ENCODE measurements at regions not wholly inside any gene's neighbourhood (a gene's known extent, or its start where the extent isn't known, plus 50 kb on each side); places are given as distances from the start of the nearest gene placed in this dataset.

DNA sequence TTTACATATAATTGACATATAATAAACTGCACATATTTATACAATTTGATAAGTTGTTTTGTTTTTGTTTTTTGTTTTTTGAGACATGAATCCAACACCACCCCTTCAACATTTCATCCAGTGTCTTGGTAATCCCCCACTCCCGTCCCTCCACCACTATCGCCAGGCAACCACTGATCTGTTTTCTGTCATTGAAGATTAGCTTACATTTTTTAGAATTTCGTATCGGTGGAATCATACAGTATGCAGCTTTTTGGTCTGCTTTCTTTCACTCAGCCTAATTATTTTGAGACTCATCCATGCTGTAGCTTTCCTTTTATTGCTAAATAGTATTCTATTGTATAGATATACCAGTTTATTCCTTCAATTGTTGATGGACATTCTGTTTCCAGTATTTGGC lies 94.1 kb upstream of the FRY start:
- H3K36me3 ChIP-seq (ENCODE audit: control insufficient read depth in 3 of 3, insufficient read depth in 3 of 3, low read length in 3 of 3): no peaks in the 10 kb centered on the region
- no peak overlapping the region for H3K27ac ChIP-seq (ENCODE audit: low read depth, low read length)
- H3K4me3 ChIP-seq (ENCODE audit: low read length in 3 of 3): no peak overlapping the region
- H3K9ac ChIP-seq (ENCODE audit: low read depth in 1 of 3, low read length in 3 of 3): no peak overlapping the region
- no peaks in the 10 kb centered on the region for H3K9me3 ChIP-seq (ENCODE audit: control insufficient read depth in 3 of 3, low read length in 3 of 3)
- no peaks in the 10 kb centered on the region for H3K4me1 ChIP-seq (ENCODE audit: control insufficient read depth in 3 of 3, insufficient read depth in 3 of 3, low read length in 3 of 3)
- H3K27me3 ChIP-seq (ENCODE audit: control insufficient read depth in 3 of 3, insufficient read depth in 3 of 3, low read length in 3 of 3): no peaks in the 10 kb centered on the region

DNA sequence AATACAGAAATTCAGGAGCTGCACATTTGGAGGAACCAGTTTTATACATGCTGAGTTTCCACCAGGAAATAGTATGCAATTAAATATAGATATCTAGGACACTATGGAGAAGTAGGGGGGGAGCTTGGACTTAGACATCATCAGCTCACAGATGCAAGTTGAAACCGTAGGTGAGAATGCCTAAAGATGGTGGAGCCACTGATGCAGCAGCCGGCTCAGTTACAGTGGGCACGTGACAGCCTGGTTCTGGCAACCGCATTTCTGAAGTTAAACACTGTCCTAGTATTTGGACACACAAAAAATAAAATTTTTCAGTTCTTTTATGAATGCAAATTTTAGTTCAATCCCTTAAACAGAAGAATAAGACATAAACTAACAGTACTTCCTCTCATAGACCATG lies 91.5 kb upstream of the FRY start:
- Histone ChIP-seq H3K9ac (ENCODE audit: low read depth in 1 of 3, low read length in 3 of 3) (no peak overlapping the region), H3K27me3 (ENCODE audit: control insufficient read depth in 3 of 3, insufficient read depth in 3 of 3, low read length in 3 of 3) (no peaks in the 10 kb centered on the region), H3K4me3 (ENCODE audit: low read length in 3 of 3) (no peak overlapping the region), H3K36me3 (ENCODE audit: control insufficient read depth in 3 of 3, insufficient read depth in 3 of 3, low read length in 3 of 3) (no peaks in the 10 kb centered on the region), H3K4me1 (ENCODE audit: control insufficient read depth in 3 of 3, insufficient read depth in 3 of 3, low read length in 3 of 3) (peaks cover 4 to 6% (median 6%) of the 10 kb centered on the region in 3 donors), H3K27ac (ENCODE audit: low read depth, low read length) (no peak overlapping the region), H3K9me3 (ENCODE audit: control insufficient read depth in 3 of 3, low read length in 3 of 3) (no peaks in the 10 kb centered on the region)

DNA sequence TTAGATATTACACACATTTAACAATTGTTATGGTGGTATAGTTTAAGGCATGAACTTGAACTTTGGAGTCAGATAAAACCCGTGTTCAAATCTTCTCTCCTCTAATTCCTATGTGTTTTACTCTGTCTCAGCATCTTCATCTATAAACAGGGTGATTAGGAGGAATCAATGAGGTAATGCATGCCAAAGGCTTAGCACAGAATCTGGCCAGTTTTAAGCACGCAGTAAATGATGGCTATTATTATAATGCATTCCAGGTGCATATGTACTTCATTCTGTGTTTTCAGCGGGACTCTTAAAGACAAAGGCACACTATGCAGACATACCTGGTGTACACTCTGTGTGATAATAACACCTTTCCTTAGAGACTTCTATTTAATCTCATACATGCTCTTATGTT lies 88.0 kb upstream of the FRY start:
- Histone ChIP-seq H3K36me3 (ENCODE audit: control insufficient read depth in 3 of 3, insufficient read depth in 3 of 3, low read length in 3 of 3) (no peaks in the 10 kb centered on the region), H3K9ac (ENCODE audit: low read depth in 1 of 3, low read length in 3 of 3) (no peak overlapping the region), H3K27me3 (ENCODE audit: control insufficient read depth in 3 of 3, insufficient read depth in 3 of 3, low read length in 3 of 3) (no peaks in the 10 kb centered on the region), H3K27ac (ENCODE audit: low read depth, low read length) (no peak overlapping the region), H3K4me3 (ENCODE audit: low read length in 3 of 3) (no peak overlapping the region), H3K9me3 (ENCODE audit: control insufficient read depth in 3 of 3, low read length in 3 of 3) (no peaks in the 10 kb centered on the region), H3K4me1 (ENCODE audit: control insufficient read depth in 3 of 3, insufficient read depth in 3 of 3, low read length in 3 of 3) (peaks cover 5 to 18% (median 6%) of the 10 kb centered on the region in 3 donors)

DNA sequence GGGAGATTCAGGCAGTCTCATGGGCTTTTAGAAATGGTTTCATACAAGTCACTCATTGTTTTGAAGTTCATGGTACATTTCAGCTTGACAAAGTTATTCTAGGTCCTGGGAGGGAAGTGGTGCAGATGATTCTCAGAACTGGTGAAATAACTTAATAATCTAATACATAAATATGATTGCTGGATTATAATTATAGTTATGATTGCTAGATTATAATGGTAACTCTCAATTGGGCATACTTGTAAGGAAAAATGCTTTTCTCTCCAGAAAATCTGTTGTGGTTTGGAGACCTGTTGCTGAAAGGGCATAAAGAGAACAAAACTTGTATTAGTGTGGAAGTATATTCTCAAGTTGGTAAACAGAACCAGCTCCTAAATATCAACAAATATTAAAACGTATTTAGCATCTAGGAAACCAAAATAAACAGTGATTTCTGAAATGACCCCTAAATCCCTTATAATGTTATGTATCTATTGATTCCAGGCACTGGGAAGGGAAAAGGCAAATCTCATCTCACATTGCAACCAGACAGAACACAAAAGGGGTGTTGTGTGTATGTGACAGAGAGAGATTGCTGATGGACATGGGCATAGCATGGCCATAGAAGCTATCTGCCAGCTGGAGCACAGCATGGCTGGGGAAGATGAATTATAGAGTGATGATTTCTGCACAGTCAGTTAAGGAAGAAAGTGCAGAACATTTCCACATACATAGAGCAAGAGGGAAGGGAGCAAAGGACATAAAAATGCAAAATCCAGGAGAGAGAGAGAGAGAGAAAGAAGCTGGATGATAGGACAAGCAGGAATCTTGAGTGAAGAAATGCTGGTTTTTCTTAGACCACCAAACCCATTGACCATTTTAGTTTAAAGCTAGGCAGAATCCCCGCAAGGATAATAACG lies 87.1 kb upstream of the FRY start:
- Histone ChIP-seq H3K27me3 (ENCODE audit: control insufficient read depth in 3 of 3, insufficient read depth in 3 of 3, low read length in 3 of 3) (no peaks in the 10 kb centered on the region), H3K9ac (ENCODE audit: low read depth in 1 of 3, low read length in 3 of 3) (peak overlapping the region in 1 of 3 donors; percentile 2), H3K4me1 (ENCODE audit: control insufficient read depth in 3 of 3, insufficient read depth in 3 of 3, low read length in 3 of 3) (peaks cover 5 to 18% (median 6%) of the 10 kb centered on the region in 3 donors), H3K36me3 (ENCODE audit: control insufficient read depth in 3 of 3, insufficient read depth in 3 of 3, low read length in 3 of 3) (no peaks in the 10 kb centered on the region), H3K4me3 (ENCODE audit: low read length in 3 of 3) (peak overlapping the region in 1 of 3 donors; percentile 33), H3K27ac (ENCODE audit: low read depth, low read length) (peak overlapping the region; percentile 33), H3K9me3 (ENCODE audit: control insufficient read depth in 3 of 3, low read length in 3 of 3) (no peaks in the 10 kb centered on the region)

DNA sequence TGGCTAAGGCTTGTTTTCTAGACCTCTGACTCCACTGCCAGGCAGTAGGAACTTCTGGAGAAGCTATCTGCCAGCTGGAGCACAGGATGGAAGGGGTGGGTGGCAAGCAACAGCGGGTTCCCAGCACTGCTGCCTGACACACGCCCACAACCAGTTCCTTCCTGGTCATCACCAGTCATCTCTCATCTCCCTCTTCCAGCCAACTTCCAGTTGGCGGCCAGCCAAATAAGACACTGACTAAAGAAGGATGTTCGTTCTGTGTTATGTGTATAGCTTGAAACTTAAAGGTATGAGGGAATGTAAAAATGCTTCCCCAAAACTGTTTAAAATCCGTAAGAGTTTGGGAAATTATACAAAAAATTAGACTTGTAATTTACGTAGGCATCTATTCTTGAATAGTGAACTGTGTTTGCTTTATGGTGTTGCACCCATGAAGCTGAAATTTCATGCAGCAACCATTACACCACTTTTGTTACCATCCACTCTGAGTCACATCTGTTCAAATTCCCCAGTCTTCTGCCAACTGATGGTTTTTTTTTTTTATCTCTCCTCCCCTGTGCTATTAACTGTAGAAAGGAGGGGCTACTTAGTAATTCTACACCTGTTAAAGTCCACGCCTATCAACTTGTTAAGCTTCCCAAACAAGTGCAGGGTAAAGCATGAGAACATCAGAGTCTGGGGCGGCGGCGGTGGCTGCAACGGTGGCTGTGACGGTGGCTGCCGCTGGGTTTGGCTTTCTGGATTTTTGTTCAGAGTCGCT lies 86.2 kb upstream of the FRY start:
- peak overlapping the region in 1 of 3 donors; percentile 55 for H3K9ac ChIP-seq (ENCODE audit: low read depth in 1 of 3, low read length in 3 of 3)
- H3K4me3 ChIP-seq (ENCODE audit: low read length in 3 of 3): peak overlapping the region in 2 of 3 donors; percentile 19 to 33
- H3K9me3 ChIP-seq (ENCODE audit: control insufficient read depth in 3 of 3, low read length in 3 of 3): no peaks in the 10 kb centered on the region
- H3K36me3 ChIP-seq (ENCODE audit: control insufficient read depth in 3 of 3, insufficient read depth in 3 of 3, low read length in 3 of 3): no peaks in the 10 kb centered on the region
- H3K4me1 ChIP-seq (ENCODE audit: control insufficient read depth in 3 of 3, insufficient read depth in 3 of 3, low read length in 3 of 3): peaks cover 5 to 18% (median 6%) of the 10 kb centered on the region in 3 donors
- peak overlapping the region; percentile 33 for H3K27ac ChIP-seq (ENCODE audit: low read depth, low read length)
- H3K27me3 ChIP-seq (ENCODE audit: control insufficient read depth in 3 of 3, insufficient read depth in 3 of 3, low read length in 3 of 3): no peaks in the 10 kb centered on the region

DNA sequence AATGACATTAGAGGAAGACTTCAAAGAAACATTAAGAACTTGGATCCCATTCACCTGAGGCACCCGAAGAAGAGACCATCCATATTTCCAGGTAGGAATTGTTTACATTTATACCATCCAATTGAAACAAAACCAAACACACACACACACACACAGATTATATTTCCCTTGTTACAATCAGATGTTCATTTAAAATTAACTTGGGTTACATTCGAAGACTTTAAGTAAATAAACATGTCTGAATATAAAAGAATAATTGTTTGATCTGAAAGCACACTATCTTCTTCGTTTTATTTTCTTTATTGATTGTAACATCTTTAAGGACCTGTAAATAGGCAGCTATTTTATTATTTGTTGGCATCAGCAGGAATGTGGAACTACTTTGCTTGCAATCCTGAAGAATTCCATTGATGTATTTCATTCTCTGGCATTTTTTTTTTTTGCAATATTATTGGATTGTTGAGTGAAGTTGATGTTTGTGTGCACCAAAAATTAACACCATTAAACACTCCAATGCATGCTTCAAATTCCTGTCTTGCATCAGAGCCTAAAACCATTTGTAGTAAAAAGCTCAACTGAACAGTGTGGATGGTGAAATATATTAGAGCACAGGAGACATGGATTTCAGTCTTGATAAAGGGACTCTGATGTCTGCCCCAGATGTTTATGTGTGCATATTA lies 85.3 kb upstream of the FRY start:
- Histone ChIP-seq H3K4me1 (ENCODE audit: control insufficient read depth in 3 of 3, insufficient read depth in 3 of 3, low read length in 3 of 3) (peaks cover 6 to 24% (median 8%) of the 10 kb centered on the region in 3 donors), H3K9ac (ENCODE audit: low read depth in 1 of 3, low read length in 3 of 3) (peak overlapping the region in 1 of 3 donors; percentile 55), H3K4me3 (ENCODE audit: low read length in 3 of 3) (peak overlapping the region in 2 of 3 donors; percentile 19 to 33), H3K9me3 (ENCODE audit: control insufficient read depth in 3 of 3, low read length in 3 of 3) (no peaks in the 10 kb centered on the region), H3K27ac (ENCODE audit: low read depth, low read length) (peak overlapping the region; percentile 33), H3K27me3 (ENCODE audit: control insufficient read depth in 3 of 3, insufficient read depth in 3 of 3, low read length in 3 of 3) (no peaks in the 10 kb centered on the region), H3K36me3 (ENCODE audit: control insufficient read depth in 3 of 3, insufficient read depth in 3 of 3, low read length in 3 of 3) (no peaks in the 10 kb centered on the region)

DNA sequence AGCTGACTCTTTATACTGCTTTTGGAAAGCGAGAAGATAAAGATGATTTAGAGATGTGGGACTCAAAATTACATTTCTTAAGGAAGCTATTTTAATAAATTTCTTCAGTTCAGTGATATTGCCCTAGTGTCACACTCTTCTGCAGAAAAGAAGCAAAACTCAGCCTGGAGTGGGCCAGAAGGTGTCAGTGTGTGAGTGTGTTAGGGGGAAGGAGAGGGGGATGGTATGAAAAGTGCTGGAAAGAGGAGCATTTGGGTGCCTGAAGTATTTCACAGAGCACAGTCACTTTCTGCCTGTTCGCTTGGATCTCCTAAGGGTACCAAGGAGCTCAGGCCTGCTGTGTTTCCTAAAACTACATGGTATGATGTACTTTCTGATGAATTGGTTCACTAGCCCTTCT lies 84.5 kb upstream of the FRY start:
- Histone ChIP-seq H3K9ac (ENCODE audit: low read depth in 1 of 3, low read length in 3 of 3) (no peak overlapping the region), H3K4me1 (ENCODE audit: control insufficient read depth in 3 of 3, insufficient read depth in 3 of 3, low read length in 3 of 3) (peaks cover 6 to 26% (median 8%) of the 10 kb centered on the region in 3 donors), H3K27ac (ENCODE audit: low read depth, low read length) (no peak overlapping the region), H3K4me3 (ENCODE audit: low read length in 3 of 3) (no peak overlapping the region), H3K27me3 (ENCODE audit: control insufficient read depth in 3 of 3, insufficient read depth in 3 of 3, low read length in 3 of 3) (no peaks in the 10 kb centered on the region), H3K36me3 (ENCODE audit: control insufficient read depth in 3 of 3, insufficient read depth in 3 of 3, low read length in 3 of 3) (no peaks in the 10 kb centered on the region), H3K9me3 (ENCODE audit: control insufficient read depth in 3 of 3, low read length in 3 of 3) (no peaks in the 10 kb centered on the region)

DNA sequence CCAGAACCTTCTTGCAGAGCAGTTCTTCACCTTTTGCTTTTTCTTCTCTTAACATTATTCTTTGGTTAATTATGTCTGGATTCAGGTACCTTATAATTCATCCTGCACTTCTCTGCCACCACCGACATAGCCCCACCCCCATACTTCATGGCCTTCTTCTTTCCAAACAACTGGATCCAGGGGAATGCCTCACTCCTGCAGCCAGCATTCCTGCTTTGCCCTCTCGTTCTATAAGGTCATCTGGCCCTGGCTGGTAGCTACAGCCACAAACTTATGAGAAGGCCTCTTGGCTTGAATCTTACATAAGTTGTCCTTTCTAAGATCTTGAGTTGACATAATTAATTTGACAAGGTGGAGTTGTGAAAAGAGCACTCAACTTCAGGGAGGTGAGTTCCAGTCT lies 84.1 kb upstream of the FRY start:
- Histone ChIP-seq H3K9ac (ENCODE audit: low read depth in 1 of 3, low read length in 3 of 3) (no peak overlapping the region), H3K4me1 (ENCODE audit: control insufficient read depth in 3 of 3, insufficient read depth in 3 of 3, low read length in 3 of 3) (peaks cover 6 to 26% (median 8%) of the 10 kb centered on the region in 3 donors), H3K9me3 (ENCODE audit: control insufficient read depth in 3 of 3, low read length in 3 of 3) (no peaks in the 10 kb centered on the region), H3K27me3 (ENCODE audit: control insufficient read depth in 3 of 3, insufficient read depth in 3 of 3, low read length in 3 of 3) (no peaks in the 10 kb centered on the region), H3K36me3 (ENCODE audit: control insufficient read depth in 3 of 3, insufficient read depth in 3 of 3, low read length in 3 of 3) (no peaks in the 10 kb centered on the region), H3K27ac (ENCODE audit: low read depth, low read length) (no peak overlapping the region), H3K4me3 (ENCODE audit: low read length in 3 of 3) (no peak overlapping the region)

DNA sequence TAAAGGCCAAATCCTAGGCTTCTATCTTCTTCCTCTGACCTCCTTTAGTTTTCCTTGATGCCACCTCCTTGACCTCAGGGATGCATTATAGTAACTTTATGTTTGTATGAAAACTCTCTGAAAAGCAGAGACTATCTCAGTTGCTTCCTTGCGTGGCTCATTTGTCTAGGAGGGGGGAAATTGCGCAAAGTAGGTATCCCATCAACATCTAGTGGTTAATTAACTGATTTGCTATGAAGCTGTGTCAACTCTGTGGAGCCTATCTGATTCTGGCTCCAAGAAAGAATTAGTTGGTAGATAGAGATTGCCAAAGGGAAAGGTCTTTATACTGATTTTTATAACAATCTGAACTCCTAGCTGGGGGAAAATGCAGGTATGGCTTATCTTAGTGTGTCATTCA lies 82.1 kb upstream of the FRY start:
- no peaks in the 10 kb centered on the region for H3K27me3 ChIP-seq (ENCODE audit: control insufficient read depth in 3 of 3, insufficient read depth in 3 of 3, low read length in 3 of 3)
- H3K36me3 ChIP-seq (ENCODE audit: control insufficient read depth in 3 of 3, insufficient read depth in 3 of 3, low read length in 3 of 3): peaks cover 0 to 3% (median 0%) of the 10 kb centered on the region in 3 donors
- H3K9ac ChIP-seq (ENCODE audit: low read depth in 1 of 3, low read length in 3 of 3): no peak overlapping the region
- H3K27ac ChIP-seq (ENCODE audit: low read depth, low read length): no peak overlapping the region
- no peak overlapping the region for H3K4me3 ChIP-seq (ENCODE audit: low read length in 3 of 3)
- no peaks in the 10 kb centered on the region for H3K9me3 ChIP-seq (ENCODE audit: control insufficient read depth in 3 of 3, low read length in 3 of 3)
- H3K4me1 ChIP-seq (ENCODE audit: control insufficient read depth in 3 of 3, insufficient read depth in 3 of 3, low read length in 3 of 3): peaks cover 5 to 26% (median 8%) of the 10 kb centered on the region in 3 donors
